WERI-Rb-1 (cell line): ENCODE measurements at regions not wholly inside any gene's neighbourhood (a gene's known extent, or its start where the extent isn't known, plus 50 kb on each side); places are given as distances from the start of the nearest gene placed in this dataset.

Source experiments
- DNase-seq: peaks from one replicate; pipeline ENCODE4 v3.0.0-alpha.2; 2020
- H3K27ac ChIP-seq: fragments of 250-450 bp; sonication (Bioruptor Pico); 2 replicates; pipeline ENCODE4 v1.5.1; 2020; ENCODE audit warnings: mild to moderate bottlenecking, moderate library complexity
- H3K27me3 ChIP-seq: fragments of 250-450 bp; sonication (Bioruptor Pico); 2 replicates; pipeline ENCODE4 v1.5.1; 2021; ENCODE audit warnings: mild to moderate bottlenecking, low read depth, moderate library complexity; ENCODE audit not compliant: insufficient read depth, severe bottlenecking
- H3K36me3 ChIP-seq: fragments of 250-450 bp; sonication (Bioruptor Pico); 2 replicates; pipeline ENCODE4 v1.5.1; 2020; ENCODE audit warnings: mild to moderate bottlenecking, moderate library complexity
- H3K4me3 ChIP-seq: 2 replicates; pipeline ENCODE4 v1.5.1; 2011; ENCODE audit warnings: low read depth, mild to moderate bottlenecking, control low read depth, low read length
- H3K9me3 ChIP-seq: fragments of 250-450 bp; sonication (Bioruptor Pico); 2 replicates; pipeline ENCODE4 v1.5.1; 2021; ENCODE audit warnings: mild to moderate bottlenecking, moderate library complexity; ENCODE audit not compliant: severe bottlenecking
- TF ChIP-seq, protein P1 (sequence below): IDR thresholded peaks from 2 replicates; pipeline ENCODE4 v1.5.1; 2011; ENCODE audit warnings: low read depth, mild to moderate bottlenecking, control low read depth, inconsistent platforms, low read length

DNA sequence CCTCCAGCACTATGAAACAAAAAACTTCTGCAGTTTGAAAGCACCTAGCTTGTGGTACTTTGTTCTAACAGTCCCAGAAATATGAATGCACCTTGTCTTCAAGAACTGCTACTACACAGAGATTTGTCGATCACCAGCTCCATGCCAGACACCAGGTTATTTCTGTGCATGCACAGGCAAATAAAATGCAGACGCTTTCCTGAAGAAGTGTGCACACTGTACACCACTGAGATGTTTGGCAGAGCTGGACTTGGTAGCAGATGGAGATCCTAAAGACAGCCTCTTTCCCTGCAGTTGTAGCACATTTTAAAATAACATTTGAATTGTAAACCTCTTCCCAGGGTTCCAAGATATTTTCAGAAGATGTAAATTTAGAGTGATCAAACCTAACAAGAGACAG lies 730.0 kb downstream of the MTRR start:
- Histone ChIP-seq H3K9me3 (no peaks in the 10 kb centered on the region), H3K27me3 (peaks cover 26% of the 10 kb centered on the region), H3K4me3 (no peak overlapping the region), H3K27ac (no peak overlapping the region), H3K36me3 (no peaks in the 10 kb centered on the region)
- TF ChIP-seq, protein P1, sequence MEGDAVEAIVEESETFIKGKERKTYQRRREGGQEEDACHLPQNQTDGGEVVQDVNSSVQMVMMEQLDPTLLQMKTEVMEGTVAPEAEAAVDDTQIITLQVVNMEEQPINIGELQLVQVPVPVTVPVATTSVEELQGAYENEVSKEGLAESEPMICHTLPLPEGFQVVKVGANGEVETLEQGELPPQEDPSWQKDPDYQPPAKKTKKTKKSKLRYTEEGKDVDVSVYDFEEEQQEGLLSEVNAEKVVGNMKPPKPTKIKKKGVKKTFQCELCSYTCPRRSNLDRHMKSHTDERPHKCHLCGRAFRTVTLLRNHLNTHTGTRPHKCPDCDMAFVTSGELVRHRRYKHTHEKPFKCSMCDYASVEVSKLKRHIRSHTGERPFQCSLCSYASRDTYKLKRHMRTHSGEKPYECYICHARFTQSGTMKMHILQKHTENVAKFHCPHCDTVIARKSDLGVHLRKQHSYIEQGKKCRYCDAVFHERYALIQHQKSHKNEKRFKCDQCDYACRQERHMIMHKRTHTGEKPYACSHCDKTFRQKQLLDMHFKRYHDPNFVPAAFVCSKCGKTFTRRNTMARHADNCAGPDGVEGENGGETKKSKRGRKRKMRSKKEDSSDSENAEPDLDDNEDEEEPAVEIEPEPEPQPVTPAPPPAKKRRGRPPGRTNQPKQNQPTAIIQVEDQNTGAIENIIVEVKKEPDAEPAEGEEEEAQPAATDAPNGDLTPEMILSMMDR: no peak
- no peak for DNase-seq

DNA sequence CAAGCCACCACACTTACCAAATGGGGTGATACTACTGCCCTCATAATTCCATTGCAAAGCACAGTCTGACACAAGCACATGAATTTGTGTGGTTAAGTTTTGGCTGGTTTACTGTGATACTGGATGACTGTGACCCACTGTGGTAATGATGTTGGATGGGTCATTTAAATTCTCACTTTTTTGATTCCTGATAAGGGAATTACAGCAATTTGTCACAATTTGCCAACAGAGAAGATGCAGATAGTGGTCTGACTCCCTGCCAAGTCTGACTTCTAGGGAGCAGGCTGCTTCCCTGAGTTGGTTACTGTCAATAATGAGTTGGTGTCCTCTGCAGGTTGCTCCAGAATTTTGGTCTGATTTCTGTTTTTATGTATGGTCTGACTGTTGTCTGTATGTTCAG lies 731.9 kb downstream of the MTRR start:
- no peak overlapping the region for H3K27ac ChIP-seq
- DNase-seq: no peak
- H3K27me3 ChIP-seq: peaks cover 22% of the 10 kb centered on the region
- no peak overlapping the region for H3K4me3 ChIP-seq
- no peaks in the 10 kb centered on the region for H3K36me3 ChIP-seq
- no peaks in the 10 kb centered on the region for H3K9me3 ChIP-seq
- TF ChIP-seq, protein P1: no peak

DNA sequence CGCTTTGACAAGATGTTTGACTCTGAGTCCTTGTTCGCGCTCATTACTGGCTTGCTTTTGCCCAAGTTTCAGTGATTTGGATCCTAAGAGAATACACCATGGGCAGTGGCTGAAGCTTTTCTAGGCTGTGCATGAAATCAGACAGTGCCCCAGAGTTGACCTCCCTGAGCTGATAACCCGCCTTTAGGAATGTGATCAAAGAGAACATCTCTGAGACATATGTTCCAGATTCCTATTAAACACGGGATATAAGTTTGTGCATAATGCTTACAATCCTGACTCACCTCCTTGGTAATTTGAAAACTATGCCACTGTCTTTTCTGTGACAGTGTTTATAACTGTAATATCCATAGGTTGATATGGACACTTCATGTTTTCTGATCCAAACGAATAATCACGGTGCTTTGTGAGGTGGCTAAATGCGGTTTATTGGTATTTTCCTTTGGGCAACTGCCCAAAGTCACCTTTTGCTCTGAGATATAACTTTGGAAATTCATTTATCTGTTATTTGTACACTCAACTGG lies 732.9 kb downstream of the MTRR start:
- Histone ChIP-seq H3K27ac (no peak overlapping the region), H3K9me3 (no peaks in the 10 kb centered on the region), H3K36me3 (no peaks in the 10 kb centered on the region), H3K27me3 (peaks cover 17% of the 10 kb centered on the region), H3K4me3 (no peak overlapping the region)
- TF ChIP-seq, protein P1: no peak
- DNase-seq: no peak

DNA sequence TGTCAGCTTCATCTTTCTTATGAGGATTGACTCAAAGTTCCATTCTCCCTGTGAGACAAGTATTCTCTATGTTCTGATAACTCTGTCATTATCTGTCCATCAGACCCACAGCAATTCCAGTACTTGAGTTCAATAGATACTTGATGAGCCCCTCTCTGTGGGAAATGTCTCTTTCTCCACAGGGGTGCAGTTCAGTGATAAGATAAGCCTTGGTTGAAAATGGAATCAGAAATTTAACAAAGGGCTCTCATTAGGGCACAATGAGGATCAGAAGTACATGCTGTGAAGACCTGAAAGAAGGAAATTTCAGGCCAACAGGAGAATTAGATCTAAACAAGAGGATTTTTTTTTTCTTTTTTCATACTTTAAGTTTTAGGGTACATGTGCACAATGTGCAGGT lies 737.3 kb downstream of the MTRR start:
- H3K4me3 ChIP-seq: no peak overlapping the region
- H3K27ac ChIP-seq: no peak overlapping the region
- DNase-seq: no peak
- H3K36me3 ChIP-seq: no peaks in the 10 kb centered on the region
- no peaks in the 10 kb centered on the region for H3K9me3 ChIP-seq
- TF ChIP-seq, protein P1: no peak
- peaks cover 8% of the 10 kb centered on the region for H3K27me3 ChIP-seq

DNA sequence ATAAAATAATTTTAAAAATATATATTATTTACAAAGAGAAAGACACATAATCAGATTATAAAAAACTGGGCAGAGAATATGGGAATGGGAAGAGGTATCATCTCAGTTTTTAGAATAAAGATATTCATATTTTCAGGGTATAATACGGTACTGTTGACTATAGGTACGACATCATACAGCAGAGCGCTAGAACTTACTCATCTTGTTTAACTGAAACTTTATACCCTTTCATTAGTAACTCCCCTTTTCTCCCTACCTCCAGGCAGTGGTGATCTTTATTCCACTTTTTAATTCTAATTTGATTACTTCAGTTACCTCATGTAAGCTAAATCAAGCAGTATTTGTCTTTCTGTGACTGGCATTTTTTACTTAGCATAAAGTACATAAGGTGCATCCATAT lies 742.1 kb downstream of the MTRR start:
- no peak for DNase-seq
- TF ChIP-seq, protein P1: no peak
- no peak overlapping the region for H3K4me3 ChIP-seq
- H3K27ac ChIP-seq: no peak overlapping the region
- H3K27me3 ChIP-seq: no peaks in the 10 kb centered on the region
- no peaks in the 10 kb centered on the region for H3K36me3 ChIP-seq
- no peaks in the 10 kb centered on the region for H3K9me3 ChIP-seq

DNA sequence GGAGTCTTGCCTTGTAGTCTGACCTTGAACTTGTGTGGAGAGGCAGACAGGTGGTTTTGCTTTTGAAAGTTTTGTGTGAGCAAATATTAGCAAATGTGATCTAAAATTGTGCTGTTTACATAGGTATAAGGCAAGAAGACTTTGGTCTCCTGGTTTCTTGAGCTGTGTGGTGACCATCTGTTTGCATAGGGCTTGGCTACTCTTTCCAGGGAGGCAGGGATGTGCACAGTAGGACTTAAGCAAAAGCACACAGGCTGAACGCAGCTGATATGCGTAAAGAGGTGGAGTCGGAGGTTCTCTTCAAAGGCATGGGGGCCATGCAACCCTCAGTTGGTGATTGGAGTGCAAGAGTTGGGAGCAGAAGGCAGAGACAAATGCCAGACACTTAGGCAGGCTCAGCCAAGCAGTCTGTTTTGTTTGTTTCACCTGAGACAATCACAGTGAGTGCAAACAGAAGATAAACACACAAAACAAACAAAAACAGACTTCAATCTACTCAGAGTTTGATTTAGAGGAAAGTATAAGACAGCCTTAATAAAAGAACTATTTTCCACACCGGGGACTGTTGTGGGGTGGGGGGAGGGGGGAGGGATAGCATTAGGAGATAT lies 744.2 kb downstream of the MTRR start:
- H3K4me3 ChIP-seq: no peak overlapping the region
- H3K9me3 ChIP-seq: no peaks in the 10 kb centered on the region
- H3K36me3 ChIP-seq: no peaks in the 10 kb centered on the region
- no peak overlapping the region for H3K27ac ChIP-seq
- TF ChIP-seq, protein P1: no peak
- H3K27me3 ChIP-seq: no peaks in the 10 kb centered on the region
- no peak for DNase-seq
